Endothelial cell of umbilical vein (primary cell): ENCODE measurements at regions not wholly inside any gene's neighbourhood (a gene's known extent, or its start where the extent isn't known, plus 50 kb on each side); places are given as distances from the start of the nearest gene placed in this dataset.
"Not testable (repeated sequence)": the region's sequence is repeated elsewhere in the genome, so short reads cannot be mapped to it uniquely, and the experiment has no call there.

Source experiments
- BruUV-seq: library from RNA; stranded (reverse); fragments of 400-500 nt; replicated peaks from 2 replicates; lab custom pipeline; 2021; lab: Mats Ljungman, UMichigan
- CTCF ChIA-PET: fragments of 300-600, 350-600 bp; sonication (Branson Sonifier 250); formaldehyde crosslinking; loops from one replicate; lab custom pipeline; 2021; ENCODE audit warnings: antibody characterized with exemption, inconsistent platforms; lab: Charles Lee
- POLR2A ChIA-PET: fragments of 300-600, 350-600 bp; sonication (Branson Sonifier 250); formaldehyde crosslinking; loops from one replicate; lab custom pipeline; 2021; ENCODE audit warnings: antibody characterized with exemption, inconsistent platforms; lab: Charles Lee
- DNase-seq: peaks from one replicate; pipeline ENCODE4 v3.0.0-alpha.2; 2011; ENCODE audit warnings: low read depth, low spot score
- FAIRE-seq: peaks from 2 replicates; lab custom pipeline; 2011; peaks lifted over from hg19 to GRCh38; lab: Jason Lieb, UNC
- H2AFZ ChIP-seq: 2 replicates; pipeline ENCODE4 v1.6.0; 2012; ENCODE audit warnings: low read depth, low read length, control low read depth, inconsistent platforms
- H3K27ac ChIP-seq: 2 replicates; pipeline ENCODE4 v1.5.1; 2011; ENCODE audit warnings: low read depth, mild to moderate bottlenecking, control low read depth, low read length, moderate library complexity; ENCODE audit not compliant: insufficient read depth
- H3K27me3 ChIP-seq, 2 experiments: 2 replicates each; pipeline versions ENCODE4 v1.6.0 to v1.6.1; 2011; ENCODE audit warnings: low read length in 2 of 2, mixed read lengths in 1 of 2; ENCODE audit not compliant: control insufficient read depth in 2 of 2, insufficient read depth in 2 of 2
- H3K36me3 ChIP-seq, 2 experiments: 2 replicates in 1 of 2; 3 replicates in 1 of 2; pipeline ENCODE4 v1.5.1; 2011; ENCODE audit warnings: low read length in 2 of 2, mild to moderate bottlenecking in 1 of 2, moderate library complexity in 1 of 2; ENCODE audit not compliant: control insufficient read depth in 2 of 2, insufficient read depth in 2 of 2; ENCODE audit errors: extremely low read depth in 1 of 2
- H3K4me1 ChIP-seq: 3 replicates; pipeline ENCODE4 v1.5.1; 2011; ENCODE audit warnings: mild to moderate bottlenecking, low read length; ENCODE audit not compliant: control insufficient read depth, insufficient read depth; ENCODE audit errors: extremely low read depth
- H3K4me2 ChIP-seq: 2 replicates; pipeline ENCODE4 v1.6.1; 2011; ENCODE audit warnings: low read length, control low read depth, mixed read lengths; ENCODE audit not compliant: insufficient read depth
- H3K4me3 ChIP-seq, 3 experiments: fragments of 200-600 bp in 1 of 3; sonication (generic), shearing (Covaris generic) in 1 of 3; replicated peaks in 1 of 3; 2 replicates each; pipeline ENCODE4 v1.5.1; 2011 to 2016; ENCODE audit warnings: control low read depth in 3 of 3, low read length in 3 of 3, mild to moderate bottlenecking in 2 of 3, inconsistent platforms in 1 of 3, low read depth in 1 of 3, moderate library complexity in 1 of 3; ENCODE audit not compliant: insufficient read depth in 1 of 3
- H3K79me2 ChIP-seq: 2 replicates; pipeline ENCODE4 v1.6.0; 2012; ENCODE audit warnings: low read length, inconsistent platforms; ENCODE audit not compliant: control insufficient read depth, insufficient read depth
- H3K9ac ChIP-seq: replicated peaks from 2 replicates; pipeline ENCODE3; 2011; ENCODE audit warnings: low read length, control low read depth; ENCODE audit not compliant: insufficient read depth; ENCODE audit errors: extremely low read depth
- H3K9me1 ChIP-seq: replicated peaks from 3 replicates; pipeline ENCODE4 v1.6.0; 2011; ENCODE audit warnings: mild to moderate bottlenecking, low read length; ENCODE audit not compliant: control insufficient read depth, insufficient read depth; ENCODE audit errors: extremely low read depth
- H3K9me3 ChIP-seq: replicated peaks from 2 replicates; pipeline ENCODE4 v1.5.1; 2012; ENCODE audit warnings: low read length, inconsistent platforms; ENCODE audit not compliant: control insufficient read depth, insufficient read depth
- H4K20me1 ChIP-seq: replicated peaks from 2 replicates; pipeline ENCODE3; 2011; ENCODE audit warnings: mild to moderate bottlenecking, low read length; ENCODE audit not compliant: control insufficient read depth, insufficient read depth; ENCODE audit errors: extremely low read depth
- EZH2 ChIP-seq: IDR thresholded peaks from 2 replicates; pipeline ENCODE4 v1.6.1; 2012; ENCODE audit warnings: borderline replicate concordance, low read depth, mild to moderate bottlenecking, moderate library complexity, low read length, inconsistent platforms; ENCODE audit not compliant: severe bottlenecking
- FOS ChIP-seq: IDR thresholded peaks from 2 replicates; pipeline ENCODE4 v1.6.1; 2011; ENCODE audit warnings: mild to moderate bottlenecking, low read length, moderate library complexity, borderline replicate concordance; ENCODE audit not compliant: insufficient read depth
- GATA2 ChIP-seq: IDR thresholded peaks from 2 replicates; pipeline ENCODE4 v1.7.0; 2011; ENCODE audit warnings: low read depth, mild to moderate bottlenecking, moderate library complexity, mixed read lengths, low read length; ENCODE audit not compliant: insufficient read length, insufficient read depth
- JUN ChIP-seq: IDR thresholded peaks from 2 replicates; pipeline ENCODE4 v1.6.1; 2011; ENCODE audit warnings: borderline replicate concordance, low read depth; ENCODE audit not compliant: insufficient read length, insufficient read depth
- MYC ChIP-seq: IDR thresholded peaks from one replicate; pipeline ENCODE4 v1.6.1; 2011; ENCODE audit warnings: mild to moderate bottlenecking, low read depth, low read length
- POLR2A ChIP-seq: IDR thresholded peaks from 2 replicates; pipeline ENCODE4 v1.6.1; 2012; ENCODE audit warnings: low read depth, mild to moderate bottlenecking, control low read depth, low read length
- POLR2AphosphoS5 ChIP-seq: IDR thresholded peaks from 2 replicates; pipeline ENCODE4 v1.6.1; 2012; ENCODE audit warnings: low read depth, mild to moderate bottlenecking, control low read depth, low read length, moderate library complexity; ENCODE audit not compliant: insufficient read depth
- dilution Hi-C: fragments of 300-500 bp; cut with MboI; formaldehyde crosslinking; loops from one replicate; pipeline ENCODE4 v1.15.0; 2019; ENCODE audit warnings: low sequenced_read_pairs; ENCODE audit not compliant: extremely low pct_ligation_motif_present
- intact Hi-C: fragments of 100-400 bp; cut with micrococcal nuclease; formaldehyde crosslinking; loops from one replicate; pipeline ENCODE4 v1.10.0; 2022
- TF ChIP-seq, protein P1 (sequence below): IDR thresholded peaks from 2 replicates; pipeline ENCODE4 v1.6.1; 2011; ENCODE audit not compliant: insufficient read depth, insufficient read length
- TF ChIP-seq, protein P2 (sequence below), 2 donors: IDR thresholded peaks; 1 replicate in 1 of 2; 2 replicates in 1 of 2; pipeline ENCODE4 v1.5.1; 2011; ENCODE audit warnings: low read length in 2 of 2, mild to moderate bottlenecking in 2 of 2, moderate library complexity in 2 of 2, control low read depth in 1 of 2, inconsistent platforms in 1 of 2, low read depth in 1 of 2; ENCODE audit not compliant: insufficient read depth in 1 of 2; ENCODE audit errors: extremely low read depth in 1 of 2

DNA sequence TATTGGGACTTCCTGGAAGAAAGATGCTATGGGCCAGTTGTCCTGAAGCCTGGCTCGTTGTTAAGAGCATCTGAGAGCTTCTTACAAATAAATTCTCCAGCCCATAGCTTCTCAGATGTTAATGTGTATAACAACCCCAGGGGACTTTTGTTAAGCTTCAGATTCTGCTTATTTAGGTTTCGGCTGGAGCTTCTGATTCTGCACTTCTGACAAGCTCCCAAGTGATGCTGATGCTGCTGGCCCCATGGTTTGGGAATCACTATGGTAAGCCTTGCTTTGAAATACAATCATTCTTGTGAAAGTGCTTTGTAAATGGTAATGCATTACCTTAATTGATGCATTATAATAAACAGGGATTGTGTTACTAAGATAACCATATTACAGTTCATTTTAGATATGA lies 281.8 kb upstream of the PLD5 start:
- Histone ChIP-seq H3K79me2 (no peaks in the 10 kb centered on the region), H3K9ac (no peak overlapping the region), H3K27ac (no peak overlapping the region), H3K4me1 (no peaks in the 10 kb centered on the region), H3K27me3 (no peaks in the 10 kb centered on the region), H3K36me3 (no peaks in the 10 kb centered on the region), H3K9me1 (no peaks in the 10 kb centered on the region), H4K20me1 (no peaks in the 10 kb centered on the region), H2AFZ (no peak overlapping the region), H3K9me3 (no peaks in the 10 kb centered on the region), H3K4me2 (no peak overlapping the region), H3K4me3 (no peak overlapping the region)
- DNase-seq = no peak
- no peak for FAIRE-seq
- intact Hi-C loops = no loop called here
- ChIA-PET CTCF (no interaction called here), POLR2A (no interaction called here)
- dilution Hi-C loops = no loop called here
- TF ChIP-seq MYC = no peak
- BruUV-seq = no TSS peak

DNA sequence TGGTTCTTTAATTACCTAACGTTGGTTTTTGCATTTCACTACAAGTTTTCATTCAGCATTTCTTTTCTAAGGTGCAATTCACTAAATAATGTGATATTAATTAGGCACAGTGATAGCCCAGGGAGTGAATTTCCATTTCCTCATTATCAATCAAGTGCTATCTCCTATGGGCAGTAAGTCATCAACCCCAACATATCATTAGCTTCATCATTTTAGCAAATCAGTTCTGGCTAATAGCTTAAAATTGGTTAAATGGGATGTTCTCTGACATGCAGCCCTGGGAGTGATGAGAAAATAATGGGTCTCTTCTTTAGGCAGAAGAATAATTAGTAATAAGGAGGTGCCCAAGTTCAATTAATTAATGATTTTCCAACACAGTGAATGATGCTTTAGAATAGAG lies 280.9 kb upstream of the PLD5 start:
- H3K4me2 ChIP-seq, dilution Hi-C loops, H4K20me1 ChIP-seq, FAIRE-seq, H3K4me1 ChIP-seq, H3K9me3 ChIP-seq, H3K27me3 ChIP-seq, H2AFZ ChIP-seq, H3K4me3 ChIP-seq, H3K9me1 ChIP-seq, BruUV-seq, H3K27ac ChIP-seq, H3K79me2 ChIP-seq, POLR2A ChIA-PET, intact Hi-C loops, H3K9ac ChIP-seq, DNase-seq, CTCF ChIA-PET, H3K36me3 ChIP-seq: not testable (repeated sequence)

DNA sequence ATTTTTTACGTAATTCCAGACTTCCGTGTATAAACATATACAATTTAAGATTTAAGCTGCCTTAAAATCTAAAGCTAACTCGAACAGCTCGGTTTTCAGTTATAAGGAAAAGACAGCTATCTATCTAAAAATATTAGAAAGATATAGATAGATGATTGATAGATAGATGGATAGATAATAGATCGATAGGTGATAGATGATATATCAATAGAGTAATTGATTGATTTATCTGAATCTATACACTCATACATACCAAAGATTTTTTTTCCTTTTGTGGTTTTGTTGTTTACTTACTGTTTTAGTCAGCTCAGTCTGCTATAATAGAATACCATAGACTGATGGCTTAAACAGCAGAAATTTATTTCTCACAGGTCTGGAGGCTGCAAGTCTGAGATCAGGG lies 278.5 kb upstream of the PLD5 start:
- no TSS peak for BruUV-seq
- Histone ChIP-seq H3K36me3 (no peaks in the 10 kb centered on the region), H3K4me2 (no peak overlapping the region), H2AFZ (no peak overlapping the region), H3K79me2 (no peaks in the 10 kb centered on the region), H3K4me1 (no peaks in the 10 kb centered on the region), H3K9me1 (no peaks in the 10 kb centered on the region), H3K9ac (no peak overlapping the region), H3K27ac (no peak overlapping the region), H3K4me3 (no peak overlapping the region), H4K20me1 (no peaks in the 10 kb centered on the region), H3K27me3 (no peaks in the 10 kb centered on the region), H3K9me3 (no peaks in the 10 kb centered on the region)
- ChIA-PET CTCF (no interaction called here), POLR2A (no interaction called here)
- FAIRE-seq (no peak), DNase-seq (no peak)
- dilution Hi-C loops (no loop called here), intact Hi-C loops (no loop called here)
- TF ChIP-seq GATA2 (no peak), EZH2 (no peak), POLR2AphosphoS5 (no peak), JUN (no peak), POLR2A (no peak), FOS (no peak), MYC (no peak)
- TF ChIP-seq, protein P1, sequence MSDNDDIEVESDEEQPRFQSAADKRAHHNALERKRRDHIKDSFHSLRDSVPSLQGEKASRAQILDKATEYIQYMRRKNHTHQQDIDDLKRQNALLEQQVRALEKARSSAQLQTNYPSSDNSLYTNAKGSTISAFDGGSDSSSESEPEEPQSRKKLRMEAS = no peak
- TF ChIP-seq, protein P2, sequence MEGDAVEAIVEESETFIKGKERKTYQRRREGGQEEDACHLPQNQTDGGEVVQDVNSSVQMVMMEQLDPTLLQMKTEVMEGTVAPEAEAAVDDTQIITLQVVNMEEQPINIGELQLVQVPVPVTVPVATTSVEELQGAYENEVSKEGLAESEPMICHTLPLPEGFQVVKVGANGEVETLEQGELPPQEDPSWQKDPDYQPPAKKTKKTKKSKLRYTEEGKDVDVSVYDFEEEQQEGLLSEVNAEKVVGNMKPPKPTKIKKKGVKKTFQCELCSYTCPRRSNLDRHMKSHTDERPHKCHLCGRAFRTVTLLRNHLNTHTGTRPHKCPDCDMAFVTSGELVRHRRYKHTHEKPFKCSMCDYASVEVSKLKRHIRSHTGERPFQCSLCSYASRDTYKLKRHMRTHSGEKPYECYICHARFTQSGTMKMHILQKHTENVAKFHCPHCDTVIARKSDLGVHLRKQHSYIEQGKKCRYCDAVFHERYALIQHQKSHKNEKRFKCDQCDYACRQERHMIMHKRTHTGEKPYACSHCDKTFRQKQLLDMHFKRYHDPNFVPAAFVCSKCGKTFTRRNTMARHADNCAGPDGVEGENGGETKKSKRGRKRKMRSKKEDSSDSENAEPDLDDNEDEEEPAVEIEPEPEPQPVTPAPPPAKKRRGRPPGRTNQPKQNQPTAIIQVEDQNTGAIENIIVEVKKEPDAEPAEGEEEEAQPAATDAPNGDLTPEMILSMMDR (IDR thresholded peaks at IDR 0.05; ENCODE audit: extremely low read depth in 1 of 2, insufficient read depth in 1 of 2, low read depth in 1 of 2, low read length in 2 of 2) = no peak
